HG03175 (cell line): ENCODE measurements at regions not wholly inside any gene's neighbourhood (a gene's known extent, or its start where the extent isn't known, plus 50 kb on each side); places are given as distances from the start of the nearest gene placed in this dataset.

Experiments
- ATAC-seq: cut with Tn5 transposase; IDR thresholded peaks from one replicate; pipeline ENCODE4 v1.9.1; 2021; ENCODE audit warnings: mild to moderate bottlenecking, moderate library complexity; ENCODE audit not compliant: unreplicated experiment

DNA sequence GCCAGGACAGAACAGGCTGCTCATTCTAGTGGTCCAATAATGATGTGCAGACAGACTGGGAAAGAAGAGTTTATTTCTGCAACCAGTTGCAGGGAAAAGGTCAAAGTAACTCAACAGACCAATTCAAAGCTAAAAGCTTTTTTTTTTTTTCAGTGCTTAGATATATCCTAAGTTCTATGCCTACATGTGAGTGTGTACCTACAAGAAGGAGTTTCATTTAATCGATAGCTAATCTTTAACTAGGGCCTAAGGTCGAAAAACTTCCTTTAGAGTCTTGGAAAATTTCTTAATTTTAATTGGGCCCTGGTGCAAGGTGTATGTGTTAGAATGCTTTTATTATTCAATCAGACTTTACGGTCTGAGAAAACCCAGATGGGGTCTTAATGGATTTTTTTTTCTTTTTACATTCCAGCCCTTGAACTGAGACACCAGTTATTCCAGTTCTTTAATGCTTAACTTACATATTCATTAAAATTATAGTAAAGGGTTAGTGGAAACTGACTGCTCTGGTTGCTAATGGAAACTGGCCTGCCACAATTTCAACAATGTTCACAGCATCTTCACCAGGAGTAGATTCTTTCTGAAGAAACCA is 365.3 kb downstream of the MTRR start:
- ATAC-seq = no peak

DNA sequence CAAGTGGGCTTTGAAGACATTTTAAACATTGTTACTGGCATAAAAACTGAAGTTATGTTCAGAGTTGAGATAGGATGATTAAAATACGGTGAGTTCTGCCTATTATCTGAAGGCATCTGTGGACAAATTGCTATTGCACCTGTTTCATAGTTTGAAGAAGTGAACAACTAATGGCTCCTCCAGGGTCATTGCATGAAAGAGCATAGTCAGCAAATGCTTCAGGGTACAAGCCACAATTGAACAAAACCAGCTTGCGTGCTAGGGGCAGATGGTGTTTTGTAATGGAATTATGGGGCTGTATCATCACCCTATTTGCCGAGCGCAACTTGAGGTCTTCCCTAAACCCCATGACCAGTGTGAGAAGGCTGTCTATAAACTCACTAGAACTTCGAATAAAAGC is 369.1 kb downstream of the MTRR start:
- no peak for ATAC-seq

DNA sequence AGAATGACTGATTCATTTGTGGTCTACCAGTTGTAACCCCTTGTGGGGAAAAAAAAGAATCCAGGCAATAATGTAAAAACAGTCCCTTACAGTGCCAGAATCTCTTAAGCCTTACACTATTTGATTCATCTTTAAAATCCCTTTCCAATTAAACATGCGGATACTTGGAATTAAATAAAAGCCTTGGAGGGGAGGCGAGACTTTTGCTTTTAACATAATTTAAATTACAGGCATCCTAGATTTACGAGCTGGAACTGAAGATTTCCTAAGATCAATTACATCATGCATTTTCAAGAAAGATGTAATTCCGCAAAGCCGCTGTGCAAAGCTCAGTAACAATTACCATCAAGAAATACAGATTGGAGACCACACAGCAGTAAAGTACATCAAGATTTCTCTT is 370.2 kb downstream of the MTRR start:
- no peak for ATAC-seq

DNA sequence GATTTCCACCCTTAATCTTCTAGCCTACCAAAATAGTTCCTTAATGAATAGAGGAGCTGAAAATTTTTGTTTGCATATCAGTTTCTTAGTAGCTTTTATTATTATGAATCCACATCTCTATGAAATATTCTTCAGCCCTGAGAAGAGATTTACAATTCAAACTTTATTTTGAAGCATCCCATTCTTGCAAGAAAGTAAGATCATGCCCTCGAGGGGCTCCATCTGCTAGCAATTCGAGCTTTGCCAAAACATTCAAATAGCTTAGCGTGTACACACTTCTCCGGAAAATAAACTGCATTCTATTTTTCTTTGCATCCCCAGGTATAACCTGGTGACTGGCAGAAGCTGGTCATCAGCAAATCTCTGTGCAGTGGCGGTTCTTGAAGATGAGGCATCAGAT is 370.7 kb downstream of the MTRR start:
- ATAC-seq = no peak

DNA sequence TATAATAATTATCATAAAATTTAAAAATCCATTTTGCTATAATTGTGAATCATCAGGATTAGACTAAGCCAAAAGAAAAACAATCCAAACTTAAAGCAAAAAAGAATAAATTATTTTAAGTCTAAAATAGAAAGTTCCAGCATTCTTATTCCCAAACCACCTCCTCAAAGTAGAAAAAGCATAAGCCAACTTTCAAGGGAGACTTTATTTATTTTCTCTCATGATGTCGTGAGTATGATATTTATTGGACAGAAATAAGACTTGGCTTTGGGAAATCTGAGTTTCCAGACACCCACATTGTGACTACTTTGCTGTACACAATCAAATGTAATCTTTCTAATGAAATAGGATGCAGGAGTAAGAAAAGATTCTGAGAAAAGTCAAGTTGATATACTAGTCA is 372.1 kb downstream of the MTRR start:
- ATAC-seq = no peak

DNA sequence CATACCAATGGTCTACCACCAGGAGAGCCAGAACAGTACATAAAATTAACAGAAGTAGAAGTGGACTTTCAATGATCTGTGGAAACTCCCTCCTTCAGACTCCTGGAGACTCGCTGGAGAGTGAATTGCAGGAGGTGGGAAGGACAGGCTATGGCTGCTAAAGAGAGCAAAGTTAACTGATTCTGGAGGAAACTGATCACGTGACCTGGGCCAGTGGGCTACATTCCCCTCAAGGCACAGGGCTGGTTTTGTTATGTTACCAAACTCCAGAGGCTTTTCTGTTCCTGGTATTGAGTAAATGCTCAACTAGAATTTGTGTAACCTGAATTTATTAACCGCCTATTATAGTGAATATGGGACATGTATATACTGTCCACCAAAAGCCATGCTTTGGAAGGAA is 372.6 kb downstream of the MTRR start:
- no peak for ATAC-seq

DNA sequence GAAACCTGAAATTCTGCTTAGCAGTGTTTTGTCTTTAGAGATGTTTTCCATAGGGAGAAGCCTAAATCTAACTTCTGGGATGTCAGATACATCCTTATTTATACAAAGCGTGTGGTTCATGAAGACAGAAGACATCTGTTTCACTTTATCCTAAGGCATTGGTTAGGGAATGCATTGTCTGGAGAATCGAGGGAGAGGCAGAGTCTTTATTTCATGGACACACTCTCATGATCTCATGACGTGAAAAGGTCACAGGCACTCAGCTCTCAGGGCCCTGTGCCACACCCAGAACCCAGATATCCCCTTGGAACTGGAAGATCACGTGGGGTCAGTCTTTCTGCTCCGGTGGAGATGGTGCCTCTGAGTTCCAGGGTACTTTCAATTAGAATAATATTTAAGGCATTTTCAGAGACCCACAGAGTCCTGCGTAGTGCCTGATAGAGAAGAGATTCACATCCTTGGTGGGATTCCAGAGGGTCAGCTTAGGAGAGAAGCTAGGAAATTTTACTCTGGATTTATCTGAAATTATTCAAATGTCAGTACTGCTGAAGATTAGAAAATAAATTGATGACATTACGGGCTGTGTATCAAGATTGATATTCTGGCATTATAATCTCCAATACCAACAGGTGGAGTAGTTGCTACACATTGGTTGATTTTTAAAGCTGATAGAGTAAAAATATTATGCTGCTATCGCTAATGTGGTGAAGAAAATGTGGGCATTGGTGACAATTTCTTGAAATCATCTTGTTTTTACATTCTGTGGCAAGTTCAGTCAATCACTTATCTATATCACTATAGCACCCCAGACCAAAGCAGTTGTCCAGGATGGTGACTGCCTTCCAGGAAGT is 378.3 kb downstream of the MTRR start:
- ATAC-seq = no peak

DNA sequence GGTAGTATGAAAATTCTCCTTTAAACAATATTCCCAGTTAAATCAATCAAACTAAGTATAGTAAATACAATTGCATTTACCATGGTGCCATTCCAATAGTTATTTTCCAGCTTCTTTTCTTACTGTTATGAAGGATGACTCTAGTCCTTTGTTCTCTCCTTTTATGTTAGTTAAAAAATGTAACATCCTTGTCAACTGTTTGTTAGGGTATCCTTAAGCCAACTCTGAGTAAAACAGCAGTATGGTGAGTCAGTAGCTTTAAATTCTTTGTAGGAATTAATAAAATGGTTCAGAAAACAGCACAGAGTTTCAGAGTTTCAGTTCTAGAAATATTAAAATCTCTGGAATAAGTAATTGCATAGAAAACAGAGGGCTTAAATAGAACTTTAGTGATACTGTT is 384.4 kb downstream of the MTRR start:
- no peak for ATAC-seq

DNA sequence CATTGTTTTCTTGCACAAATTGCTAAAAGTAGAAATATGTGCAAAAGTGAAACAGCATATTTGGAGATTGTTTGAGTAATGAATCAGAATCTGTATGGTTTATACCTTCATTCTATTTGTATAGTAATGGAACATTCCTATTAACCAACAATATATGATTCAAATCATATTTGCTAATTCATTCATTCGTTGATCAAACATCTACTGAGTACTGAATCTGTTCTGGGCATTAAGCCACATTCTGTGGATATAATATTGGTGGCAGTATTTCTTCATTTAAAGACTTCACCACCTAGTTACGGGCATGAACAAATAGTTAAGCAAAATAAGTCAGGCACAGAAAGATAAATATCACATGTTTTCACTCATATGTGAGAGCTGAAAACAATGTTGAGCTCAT is 385.7 kb downstream of the MTRR start:
- ATAC-seq = no peak

DNA sequence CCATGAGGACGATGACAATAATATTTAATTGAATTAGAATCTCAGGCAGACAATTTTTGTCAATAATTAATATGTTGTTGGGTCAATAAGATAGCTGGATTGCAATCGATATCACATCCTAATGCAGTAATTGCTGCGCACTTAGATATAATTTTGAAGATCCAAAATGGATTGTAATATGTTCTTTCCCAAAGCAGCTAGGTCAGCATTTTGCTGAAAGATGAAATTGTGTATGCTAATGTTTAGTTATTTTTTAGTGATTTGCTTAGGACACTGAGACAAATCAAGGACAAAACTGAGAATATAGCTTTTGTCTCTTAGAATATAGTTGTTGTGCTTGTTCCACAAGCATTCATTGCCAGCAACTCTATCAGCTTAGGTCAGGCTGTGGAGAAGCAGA is 389.9 kb downstream of the MTRR start:
- ATAC-seq = no peak

DNA sequence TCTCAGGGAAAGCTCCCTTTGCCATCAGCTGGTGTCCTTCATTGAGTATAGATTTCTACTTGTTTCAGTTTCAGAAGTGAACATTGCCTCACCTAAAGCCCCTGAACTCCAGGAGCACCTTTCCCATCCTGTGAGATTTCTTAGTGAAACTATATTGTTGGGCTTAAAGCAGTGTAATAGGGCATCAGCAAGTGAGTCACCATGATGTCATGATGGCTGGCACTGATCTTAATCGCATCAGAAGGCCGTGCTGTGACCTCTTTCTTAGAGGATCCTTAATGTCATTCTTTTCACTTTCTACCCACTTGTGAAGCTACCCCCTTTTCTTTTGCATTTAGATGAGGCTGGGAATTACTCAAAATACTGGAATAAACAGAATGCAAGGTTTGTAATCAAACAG is 401.3 kb downstream of the MTRR start:
- no peak for ATAC-seq

DNA sequence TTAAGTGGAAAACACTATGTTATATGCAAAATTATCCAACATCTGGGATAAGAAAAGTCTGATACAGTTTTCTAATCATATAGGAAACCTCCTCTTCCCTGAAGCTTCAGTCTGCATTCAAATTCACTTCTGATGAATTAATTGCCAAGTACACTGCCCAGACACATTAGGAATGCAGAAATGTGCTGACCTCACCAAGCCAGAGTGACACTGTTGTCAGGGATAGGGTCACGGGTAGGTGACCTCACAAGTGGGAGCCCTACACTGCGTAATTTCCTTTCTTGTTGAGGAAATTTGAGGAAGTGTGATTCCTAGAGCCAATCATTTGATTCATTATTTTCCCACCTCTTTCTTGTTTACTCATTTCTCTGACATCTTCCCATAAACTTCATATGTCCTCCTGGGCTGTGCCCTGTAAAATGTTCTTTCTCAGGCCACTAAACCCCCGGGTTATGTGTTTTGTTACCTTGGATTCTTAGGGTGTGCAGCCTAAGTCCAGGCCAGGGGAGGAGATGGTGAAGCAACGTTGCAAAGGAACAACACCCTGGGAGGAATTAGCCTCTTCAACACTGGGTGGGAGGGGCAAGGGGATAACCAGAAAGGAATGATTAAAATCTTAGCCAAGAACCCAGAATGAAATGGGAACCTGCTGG is 411.9 kb downstream of the MTRR start:
- no peak for ATAC-seq

DNA sequence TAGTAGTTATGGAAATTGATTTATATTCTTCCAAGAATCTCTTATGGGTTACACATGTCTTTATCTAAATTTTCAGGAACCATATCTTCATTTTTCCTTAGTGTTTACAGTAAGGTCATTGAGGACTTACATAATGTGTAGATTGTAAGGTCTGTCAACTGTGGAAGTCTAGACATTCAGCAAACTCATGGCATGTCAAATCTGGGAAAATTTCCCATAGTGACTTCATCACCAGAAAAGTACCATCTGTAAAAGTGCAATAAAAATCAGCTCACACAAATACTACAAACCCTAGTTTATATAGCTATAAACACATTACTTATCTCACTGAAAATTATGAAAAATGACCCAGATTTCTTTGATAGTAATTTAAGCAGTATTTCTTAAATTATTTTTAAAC is 419.4 kb downstream of the MTRR start:
- no peak for ATAC-seq

DNA sequence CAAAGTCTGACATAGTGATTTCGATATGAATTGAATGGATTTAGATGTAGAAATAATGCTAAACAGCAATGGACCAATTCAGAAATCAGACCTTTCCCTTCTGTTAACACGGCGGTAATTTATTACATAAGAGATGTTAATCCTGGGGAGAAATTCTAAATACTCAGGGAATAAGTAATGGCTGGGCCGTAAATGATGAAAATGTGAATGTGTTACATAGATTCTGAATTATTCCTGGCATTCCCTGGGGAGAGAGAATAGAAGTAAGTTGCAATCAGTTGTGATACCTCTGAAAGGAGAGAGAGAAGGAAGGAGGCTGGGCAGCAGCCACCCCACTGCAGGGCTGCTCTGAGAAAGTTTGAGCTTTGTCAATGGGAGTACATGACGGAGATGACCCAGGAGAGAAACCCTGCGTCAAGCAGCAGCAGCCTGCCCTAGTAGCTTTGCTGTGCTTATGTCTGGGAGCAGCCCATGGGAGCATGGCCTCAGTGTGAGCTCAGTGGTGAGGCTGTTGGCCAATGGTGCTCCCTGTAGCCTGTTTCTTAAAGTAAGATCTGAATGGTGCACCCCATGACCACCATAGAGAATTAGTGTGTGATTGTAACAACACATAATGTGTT is 420.1 kb downstream of the MTRR start:
- no peak for ATAC-seq

DNA sequence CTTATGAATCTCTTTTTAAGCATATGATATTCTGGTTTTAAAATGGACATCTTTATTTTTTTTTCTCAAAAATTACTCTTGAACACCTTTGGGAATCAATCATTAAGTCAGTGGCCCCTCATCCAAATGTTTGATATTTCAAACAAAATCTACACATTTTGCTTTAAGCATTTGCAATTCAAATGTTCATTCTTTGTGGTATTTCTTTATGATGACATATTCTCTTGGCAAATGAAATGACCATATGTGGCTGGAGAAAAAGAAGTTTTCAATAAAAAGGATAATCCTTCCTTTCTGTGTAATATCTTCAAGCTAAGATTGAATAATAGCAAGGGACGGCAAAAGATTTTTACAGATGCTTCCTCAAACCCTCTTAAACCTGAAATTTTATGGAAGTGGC is 420.8 kb downstream of the MTRR start:
- no peak for ATAC-seq

DNA sequence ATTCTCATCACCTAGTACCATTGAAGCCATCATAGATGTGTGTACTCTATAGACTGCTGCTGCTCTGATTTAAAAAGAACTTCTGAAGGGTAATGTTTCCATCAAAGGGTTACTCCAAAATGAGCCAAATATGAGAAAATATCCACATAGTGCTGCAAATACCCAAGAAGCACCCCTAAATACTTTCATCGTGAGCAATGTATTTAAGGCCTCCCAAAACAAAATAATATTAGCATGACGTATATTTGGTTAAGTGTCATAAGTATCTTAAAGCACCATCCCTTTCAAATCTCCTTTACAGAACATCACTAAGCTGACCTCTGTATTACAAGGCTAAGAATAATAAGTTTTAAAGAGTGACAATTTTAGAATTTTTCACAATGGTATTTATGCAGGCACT is 421.8 kb downstream of the MTRR start:
- ATAC-seq = no peak

DNA sequence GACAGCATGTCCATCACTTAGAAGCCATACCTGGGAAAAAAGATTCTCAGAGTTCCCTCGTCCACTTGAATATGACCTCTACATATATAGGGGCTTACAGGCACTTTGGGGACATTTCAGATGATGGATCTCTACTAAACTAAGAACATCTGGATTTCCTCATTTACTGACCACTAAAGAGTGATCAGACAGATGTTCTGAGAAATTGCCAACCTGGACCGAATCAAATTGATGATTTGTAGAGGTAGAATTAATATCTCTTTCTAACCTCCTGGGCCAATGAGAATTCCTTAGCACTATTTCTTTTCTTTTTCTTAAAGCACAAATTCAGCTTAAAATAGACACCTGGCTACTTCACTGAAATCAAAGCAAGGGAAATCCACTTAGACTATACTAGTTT is 422.7 kb downstream of the MTRR start:
- no peak for ATAC-seq

DNA sequence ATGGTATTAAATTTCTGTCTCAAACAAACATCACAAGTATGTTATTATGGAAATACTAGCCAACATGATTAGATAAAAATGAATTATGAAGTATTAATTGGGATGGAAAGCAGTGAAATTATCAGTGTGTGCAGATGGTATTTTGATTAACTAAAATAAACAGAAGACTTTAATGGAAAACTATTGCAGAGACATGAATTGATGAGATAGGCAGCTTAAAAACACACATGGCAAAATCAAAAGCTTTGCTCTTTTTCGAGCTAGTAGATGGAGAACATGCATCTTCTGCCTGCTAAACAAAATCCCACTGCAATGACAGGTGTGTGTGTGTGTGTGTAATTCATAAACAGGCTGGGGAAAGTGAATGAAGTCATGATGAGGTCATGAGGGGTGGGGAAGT is 426.2 kb downstream of the MTRR start:
- ATAC-seq = no peak

DNA sequence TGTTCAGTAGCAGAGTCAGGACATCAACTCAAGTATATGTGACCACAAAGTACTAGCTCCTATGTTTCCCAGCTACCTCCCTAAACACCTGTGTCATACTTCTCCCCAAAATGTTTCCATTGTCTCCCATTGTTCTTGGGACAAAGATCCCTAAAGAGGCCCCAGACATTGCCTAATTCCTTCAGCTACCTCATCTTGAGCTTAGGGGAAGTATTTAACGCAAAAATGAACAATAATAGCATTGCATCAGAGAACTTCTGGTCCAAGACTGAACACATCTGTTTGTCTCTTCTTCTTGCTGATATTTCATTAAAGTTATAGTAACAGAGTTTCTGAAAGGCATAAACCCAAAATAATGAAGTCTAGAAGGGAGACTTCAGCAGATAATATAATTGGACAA is 430.8 kb downstream of the MTRR start:
- no peak for ATAC-seq

DNA sequence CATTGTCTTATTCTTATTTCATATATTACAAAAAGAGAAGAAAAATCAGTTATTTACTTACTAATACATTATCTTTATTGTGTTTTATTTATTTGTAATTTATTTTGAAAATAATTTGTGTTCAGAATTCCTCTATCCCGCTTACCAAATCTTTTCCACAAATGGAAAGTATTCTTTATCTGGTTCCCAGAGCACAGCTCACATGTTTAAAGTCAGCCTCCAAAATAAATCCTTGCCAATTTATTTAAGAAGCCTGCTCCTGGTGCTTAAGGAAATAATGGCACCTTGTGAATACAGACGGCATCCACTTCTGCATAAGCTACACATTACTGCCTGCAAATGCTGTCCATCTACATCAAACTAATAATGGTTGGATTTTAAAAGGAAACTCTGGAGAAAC is 435.4 kb downstream of the MTRR start:
- no peak for ATAC-seq

DNA sequence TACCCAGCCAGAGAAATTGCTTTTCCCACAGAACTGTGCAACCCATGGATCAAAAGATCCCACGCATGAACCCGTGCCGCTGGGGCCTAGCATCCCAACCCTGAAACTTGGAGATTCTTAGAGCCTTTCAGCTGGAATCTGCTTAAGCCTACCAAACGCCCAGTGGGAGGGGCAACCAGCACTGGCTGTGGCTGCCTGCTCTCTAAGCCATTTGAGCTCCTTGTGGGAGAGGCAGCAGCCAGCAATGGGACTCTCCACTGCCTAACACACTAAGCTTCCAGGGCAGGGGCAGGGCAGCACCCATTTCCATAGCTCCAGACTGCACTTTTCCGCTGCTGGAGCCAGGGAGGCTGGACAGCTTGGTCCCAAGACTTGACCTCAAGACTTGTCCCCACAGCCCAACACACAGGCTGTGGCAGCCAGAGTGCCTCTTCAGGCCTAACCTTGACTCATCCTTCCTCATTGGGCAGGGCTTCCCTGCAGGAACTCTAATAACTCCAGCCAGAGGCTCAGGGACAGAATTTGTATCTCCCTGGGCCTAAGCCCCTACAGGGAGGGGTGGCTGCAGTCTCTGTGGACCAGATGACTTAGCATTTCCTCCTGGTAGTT is 437.4 kb downstream of the MTRR start:
- no peak for ATAC-seq
